SK-MEL-5 (cell line): ENCODE measurements at regions not wholly inside any gene's neighbourhood (a gene's known extent, or its start where the extent isn't known, plus 50 kb on each side); places are given as distances from the start of the nearest gene placed in this dataset.
A peak's percentile ranks its signal among the peaks of the same experiment; 100 is the strongest.
"Not testable (repeated sequence)": the region's sequence is repeated elsewhere in the genome, so short reads cannot be mapped to it uniquely, and the experiment has no call there.

Experiments used
- DNase-seq: peaks from one replicate; pipeline ENCODE4 v3.0.0-alpha.2; 2016; ENCODE audit warnings: low read depth, low spot score
- in situ Hi-C: cut with HindIII; loops from 2 replicates; pipeline ENCODE4 v1.10.0; 2016; ENCODE audit warnings: low sequenced_read_pairs, high pct_unique_total_duplicates, low pct_unique_long_range_greater_than_20kb

GRCh38 chr20:36082315-36082915 lies 72.1 kb upstream of the EPB41L1 start:
- DNase-seq = no peak
- in situ Hi-C loops = no loop called here

DNA sequence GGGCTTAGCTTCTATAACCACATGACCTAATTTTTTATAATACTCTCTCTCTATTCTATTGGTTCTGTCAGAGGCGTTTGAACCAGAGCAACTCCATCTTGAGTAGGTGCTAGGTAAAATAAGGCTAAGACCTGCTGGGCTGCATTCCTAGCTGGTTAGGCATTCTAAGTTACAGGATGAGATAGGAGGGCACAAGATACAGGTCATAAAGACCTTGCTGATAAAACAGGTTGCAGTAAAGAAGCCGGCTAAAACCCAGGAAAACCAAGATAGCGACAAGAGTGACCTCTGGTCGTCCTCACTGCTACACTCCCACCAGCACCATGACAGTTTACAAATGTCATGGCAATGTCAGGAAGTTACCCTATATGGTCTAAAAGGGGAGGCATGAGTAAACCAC lies 71.3 kb upstream of the EPB41L1 start:
- in situ Hi-C loops, DNase-seq: not testable (repeated sequence)

GRCh38 chr20:36084356-36084755 lies 70.2 kb upstream of the EPB41L1 start:
- in situ Hi-C loops = no loop called here
- no peak for DNase-seq

DNA sequence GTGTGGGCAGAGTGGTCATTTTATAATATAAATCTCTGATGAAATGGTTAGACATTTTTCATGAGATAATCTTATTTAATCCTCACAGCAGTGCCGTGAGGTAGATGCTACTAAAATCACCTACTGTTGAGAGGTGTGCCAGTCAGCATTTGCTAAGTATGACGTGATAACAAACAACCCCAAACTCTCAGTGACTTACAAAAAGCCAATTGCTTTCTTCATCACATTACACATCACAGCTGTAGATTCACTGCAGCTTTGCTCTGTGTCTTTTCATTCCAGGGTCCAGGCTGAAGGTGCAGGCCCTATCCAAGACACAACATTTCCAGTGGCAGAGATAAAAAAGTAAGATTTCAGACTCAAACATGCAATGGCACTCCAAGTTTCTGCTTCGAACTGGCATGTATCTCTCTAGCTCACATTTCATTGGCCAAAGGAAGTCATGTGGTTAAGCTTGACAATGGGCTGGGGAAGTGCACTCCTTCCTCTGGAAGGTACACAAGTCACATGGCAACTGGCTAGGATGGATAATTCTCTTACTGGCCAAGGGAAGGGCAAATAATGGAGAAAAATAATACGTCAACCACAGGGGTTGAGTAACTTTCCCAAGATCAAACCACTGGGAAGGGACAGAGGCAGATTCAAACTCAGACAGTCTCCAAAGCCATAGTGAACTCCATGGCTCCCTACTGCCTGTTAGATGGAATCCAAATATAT lies 69.5 kb upstream of the EPB41L1 start:
- no peak for DNase-seq
- in situ Hi-C loops = no loop called here

GRCh38 chr20:36085686-36086267 lies 68.8 kb upstream of the EPB41L1 start:
- peak; percentile 58 for DNase-seq
- in situ Hi-C loops = no loop called here

GRCh38 chr20:36086767-36087166 lies 67.8 kb upstream of the EPB41L1 start:
- in situ Hi-C loops = no loop called here
- DNase-seq = no peak

GRCh38 chr20:36090223-36090622 lies 64.3 kb upstream of the EPB41L1 start:
- in situ Hi-C loops = no loop called here
- DNase-seq = no peak

GRCh38 chr20:36091561-36092397 lies 62.8 kb upstream of the EPB41L1 start:
- in situ Hi-C loops = no loop called here
- DNase-seq = no peak

GRCh38 chr20:36092398-36093024 lies 62.0 kb upstream of the EPB41L1 start:
- in situ Hi-C loops = no loop called here
- DNase-seq = no peak

DNA sequence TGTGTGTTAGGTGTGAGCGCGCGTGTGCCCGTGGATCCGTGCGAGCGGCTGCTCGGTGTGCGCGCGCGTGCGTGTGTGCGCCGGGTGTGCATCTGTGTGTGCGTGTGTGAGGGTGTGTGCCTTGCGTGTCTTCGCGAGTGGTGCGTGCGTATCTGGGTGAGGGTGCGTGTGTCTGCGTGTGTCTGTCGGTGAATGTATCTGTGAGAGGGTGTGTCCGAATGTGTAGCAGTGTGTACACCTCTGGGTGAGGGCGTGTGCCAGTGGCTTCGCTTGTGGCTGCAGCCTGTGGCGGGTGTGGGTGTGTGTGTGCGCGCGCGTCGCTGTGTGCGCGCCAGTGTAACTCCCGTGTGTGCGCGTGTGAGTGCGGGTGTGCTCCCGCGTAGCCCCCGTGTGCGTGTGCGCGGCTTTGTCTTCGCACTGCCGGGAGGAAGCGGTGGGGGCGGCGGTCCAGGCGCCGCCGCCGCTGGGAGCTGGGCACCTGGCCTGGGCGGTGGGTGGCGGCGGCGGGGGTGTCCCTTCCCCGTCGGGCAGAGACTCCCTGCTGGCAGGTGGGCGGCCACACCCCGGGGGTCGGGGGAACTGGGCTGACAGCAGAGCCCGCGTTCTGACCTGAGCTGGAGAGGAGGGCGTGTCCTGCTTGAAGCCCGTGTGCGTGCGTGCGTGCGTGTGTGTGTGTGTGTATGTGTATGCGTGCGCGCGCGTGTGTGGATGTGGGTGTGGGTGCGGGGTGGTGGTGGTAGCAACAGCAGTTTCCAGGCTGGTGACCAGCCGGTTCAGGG lies 61.3 kb upstream of the EPB41L1 start:
- no peak for DNase-seq
- in situ Hi-C loops = no loop called here

DNA sequence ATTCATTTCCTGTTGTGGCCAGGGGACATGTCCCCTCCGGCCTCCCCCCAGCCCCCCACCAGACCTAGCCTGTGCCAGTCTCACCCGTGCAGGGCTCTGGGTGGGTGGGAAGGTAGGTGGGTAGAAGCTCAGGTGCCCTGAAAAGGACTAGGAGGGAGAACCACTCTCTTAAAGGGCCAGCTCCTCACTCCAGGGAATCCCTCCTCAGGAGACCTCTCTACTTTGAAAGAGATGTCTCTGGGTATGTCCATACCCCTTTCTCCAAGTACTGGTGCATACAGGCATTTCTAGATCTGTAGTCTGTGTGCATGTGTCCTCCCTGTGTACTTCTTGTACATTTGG lies 60.8 kb upstream of the EPB41L1 start:
- no peak for DNase-seq
- in situ Hi-C loops = no loop called here

- in situ Hi-C loops = no loop called here
- no peak for DNase-seq
These were observed 60.0 kb upstream of the EPB41L1 start for GRCh38 chr20:36094497-36094896.

DNA sequence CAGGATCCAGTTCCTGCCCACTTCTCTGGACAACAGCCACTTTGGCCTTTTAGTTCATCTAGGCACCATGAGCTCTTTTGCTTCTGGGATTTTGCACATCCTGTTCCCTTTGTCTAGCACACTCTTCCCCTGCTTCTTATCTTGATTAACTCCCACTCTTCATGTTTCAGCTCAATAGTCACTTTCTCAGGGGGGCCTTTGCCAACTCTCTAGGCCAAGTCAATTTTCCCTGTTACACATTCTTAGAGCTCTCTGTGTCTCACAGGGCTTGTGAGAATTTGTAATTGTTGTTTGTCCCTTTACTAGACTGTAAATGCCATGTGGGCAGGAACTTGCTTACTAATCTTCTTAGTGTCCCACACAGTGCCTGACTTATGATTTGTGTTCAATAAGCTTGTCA lies 58.1 kb upstream of the EPB41L1 start:
- no peak for DNase-seq
- in situ Hi-C loops = no loop called here

- in situ Hi-C loops = no loop called here
- no peak for DNase-seq
These were observed 57.0 kb upstream of the EPB41L1 start for GRCh38 chr20:36097337-36098151.

DNA sequence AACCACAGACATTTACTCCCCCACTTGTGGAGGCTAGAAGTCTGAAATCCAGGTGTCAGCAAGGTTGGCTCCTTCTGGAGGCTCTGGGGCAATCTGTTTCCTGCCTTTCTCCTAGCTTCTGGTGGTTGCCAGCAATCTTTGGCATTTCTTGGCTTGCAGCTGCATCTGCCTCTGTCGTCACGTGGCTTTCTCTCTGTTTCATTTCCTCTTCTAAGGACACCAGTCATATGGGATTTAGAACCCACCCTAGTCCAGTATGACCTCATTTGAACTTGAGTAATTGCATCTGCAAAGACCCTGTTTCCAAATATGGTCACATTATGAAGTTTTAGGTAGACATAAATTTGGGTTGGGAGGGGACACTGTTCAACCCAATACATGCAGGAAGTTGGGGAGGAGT lies 56.2 kb upstream of the EPB41L1 start:
- peak; percentile 37 for DNase-seq
- in situ Hi-C loops = no loop called here

DNA sequence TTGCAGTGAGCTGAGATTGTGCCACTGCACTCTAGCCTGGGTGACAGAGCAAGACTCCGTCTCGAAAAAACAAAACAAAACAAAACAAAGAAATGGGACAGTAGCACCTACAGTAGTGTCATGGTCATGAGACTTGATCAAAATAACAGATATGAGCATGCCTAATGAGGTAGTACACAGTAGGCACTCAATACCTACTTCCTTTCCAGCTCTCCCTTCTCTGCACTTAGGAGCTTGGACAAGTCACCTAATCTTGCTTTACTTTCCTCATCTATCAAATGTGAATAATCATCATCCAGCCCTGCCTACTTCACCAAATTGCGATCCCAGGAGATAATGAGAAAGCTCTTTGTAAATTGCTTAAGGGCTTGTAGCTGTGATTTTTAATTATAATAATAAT lies 55.4 kb upstream of the EPB41L1 start:
- in situ Hi-C loops = no loop called here

GRCh38 chr20:36101192-36101591 lies 53.3 kb upstream of the EPB41L1 start:
- in situ Hi-C loops = no loop called here
- no peak for DNase-seq

More for the DNA sequence above, 55.4 kb upstream of the EPB41L1 start:
- no peak for DNase-seq
